Lower lobe of right lung (tissue), 2 donors: ENCODE measurements at regions not wholly inside any gene's neighbourhood (a gene's known extent, or its start where the extent isn't known, plus 50 kb on each side); places are given as distances from the start of the nearest gene placed in this dataset.

ENCODE experiments used
- ATAC-seq, 2 donors: fragments of 200-7000 bp; cut with Tn5 transposase; one replicate each; pipeline ENCODE4 v1.9.1; 2020 to 2022; ENCODE audit warnings: mild to moderate bottlenecking in 2 of 2, moderate library complexity in 2 of 2
- DNase-seq: peaks from one replicate; pipeline ENCODE4 v3.0.0-alpha.2; 2020
- H3K27ac ChIP-seq: fragments of 200-600 bp; one replicate; pipeline ENCODE4 v1.8.0; 2022
- H3K27me3 ChIP-seq: fragments of 200-600 bp; one replicate; pipeline ENCODE4 v1.8.0; 2022; ENCODE audit warnings: low read depth
- H3K36me3 ChIP-seq: fragments of 200-600 bp; one replicate; pipeline ENCODE4 v1.8.0; 2022; ENCODE audit warnings: mild to moderate bottlenecking
- H3K4me1 ChIP-seq: fragments of 200-600 bp; one replicate; pipeline ENCODE4 v1.8.0; 2022
- H3K4me3 ChIP-seq: fragments of 200-600 bp; one replicate; pipeline ENCODE4 v1.8.0; 2022; ENCODE audit warnings: mild to moderate bottlenecking
- H3K9me3 ChIP-seq: fragments of 200-600 bp; one replicate; pipeline ENCODE4 v1.8.0; 2022
- CTCF ChIP-seq: fragments of 200-600 bp; IDR thresholded peaks from one replicate; pipeline ENCODE4 v1.8.0; 2022; ENCODE audit warnings: antibody characterized with exemption, mild to moderate bottlenecking
- intact Hi-C: fragments of 100-400 bp; cut with DNase I; formaldehyde crosslinking; loops from one replicate; pipeline ENCODE4 v1.11.0; 2022
- donor health status: DM: no; HTN: yes; CAD: no; lungs with severe emphysema.

- no peaks in the 10 kb centered on the region for H3K4me1 ChIP-seq
- ATAC-seq, result no peak
- no peaks in the 10 kb centered on the region for H3K9me3 ChIP-seq
- intact Hi-C loops, result no loop called here
- no peak overlapping the region for H3K27ac ChIP-seq
- H3K36me3 ChIP-seq, result no peaks in the 10 kb centered on the region
- no peaks in the 10 kb centered on the region for H3K27me3 ChIP-seq
- no peak overlapping the region for H3K4me3 ChIP-seq
- no peak for TF ChIP-seq CTCF
- DNase-seq, result no peak
Measured at GRCh38 chr5:89447027-89447426, 564.0 kb upstream of the MEF2C start.

- DNase-seq, result no peak
- H3K9me3 ChIP-seq, result no peaks in the 10 kb centered on the region
- intact Hi-C loops, result no loop called here
Measured at GRCh38 chr5:89445106-89445745, 562.2 kb upstream of the MEF2C start.

GRCh38 chr5:89444088-89444487, 561.1 kb upstream of the MEF2C start:
- no peak overlapping the region for H3K4me3 ChIP-seq
- H3K9me3 ChIP-seq, result no peaks in the 10 kb centered on the region
- H3K27me3 ChIP-seq, result no peaks in the 10 kb centered on the region
- intact Hi-C loops, result no loop called here
- no peak overlapping the region for H3K27ac ChIP-seq
- TF ChIP-seq CTCF, result no peak
- DNase-seq (no peak), ATAC-seq (no peak)
- no peaks in the 10 kb centered on the region for H3K4me1 ChIP-seq
- H3K36me3 ChIP-seq, result no peaks in the 10 kb centered on the region

More at GRCh38 chr5:89445106-89445745, 562.2 kb upstream of the MEF2C start:
- TF ChIP-seq CTCF, result no peak
- H3K27ac ChIP-seq, result no peak overlapping the region
- no peaks in the 10 kb centered on the region for H3K27me3 ChIP-seq
- ATAC-seq, result no peak
- no peaks in the 10 kb centered on the region for H3K36me3 ChIP-seq
- no peaks in the 10 kb centered on the region for H3K4me1 ChIP-seq
- H3K4me3 ChIP-seq, result no peak overlapping the region

- Histone ChIP-seq H3K27me3 (no peaks in the 10 kb centered on the region), H3K9me3 (no peaks in the 10 kb centered on the region), H3K4me3 (no peak overlapping the region), H3K4me1 (no peaks in the 10 kb centered on the region), H3K36me3 (no peaks in the 10 kb centered on the region), H3K27ac (no peak overlapping the region)
- DNase-seq, result no peak
- TF ChIP-seq CTCF, result no peak
- intact Hi-C loops, result no loop called here
- ATAC-seq, result no peak
Measured at GRCh38 chr5:89443508-89443907, 560.5 kb upstream of the MEF2C start.

GRCh38 chr5:89441965-89442364, 559.0 kb upstream of the MEF2C start:
- Histone ChIP-seq H3K27ac (no peak overlapping the region), H3K36me3 (no peaks in the 10 kb centered on the region), H3K4me3 (no peak overlapping the region), H3K4me1 (no peaks in the 10 kb centered on the region), H3K27me3 (no peaks in the 10 kb centered on the region), H3K9me3 (no peaks in the 10 kb centered on the region)
- intact Hi-C loops, result no loop called here
- DNase-seq (no peak), ATAC-seq (no peak)
- no peak for TF ChIP-seq CTCF
